Upper lobe of left lung (tissue), 6 donors: ENCODE measurements at regions not wholly inside any gene's neighbourhood (a gene's known extent, or its start where the extent isn't known, plus 50 kb on each side); places are given as distances from the start of the nearest gene placed in this dataset.
"Not testable (repeated sequence)": the region's sequence is repeated elsewhere in the genome, so short reads cannot be mapped to it uniquely, and the experiment has no call there.

Experiments
- ATAC-seq, 2 donors: fragments of 200-7000 bp; cut with Tn5 transposase; one replicate each; pipeline ENCODE4 v1.9.1; 2022; ENCODE audit warnings: mild to moderate bottlenecking in 2 of 2, moderate library complexity in 2 of 2; ENCODE audit not compliant: low FRiP score in 2 of 2
- DNase-seq, 2 donors: peaks; one replicate each; pipeline ENCODE4 v3.0.0-alpha.2; 2019 to 2020
- H3K27ac ChIP-seq, 4 donors: fragments of 200-600 bp; sonication (generic); one replicate each; pipeline ENCODE4 v1.5.1; 2016 to 2019
- H3K27me3 ChIP-seq, 4 donors: fragments of 200-600 bp; sonication (generic); one replicate each; pipeline ENCODE4 v1.5.1; 2017 to 2019
- H3K36me3 ChIP-seq, 4 donors: fragments of 200-600 bp; sonication (generic); one replicate each; pipeline ENCODE4 v1.5.1; 2016 to 2019
- H3K4me1 ChIP-seq, 4 donors: fragments of 200-600 bp; sonication (generic); one replicate each; pipeline ENCODE4 v1.5.1; 2018 to 2019
- H3K4me3 ChIP-seq, 4 donors: fragments of 200-600 bp; sonication (generic); one replicate each; pipeline ENCODE4 v1.5.1; 2017 to 2019; ENCODE audit warnings: mild to moderate bottlenecking in 2 of 4, moderate library complexity in 1 of 4
- H3K9me3 ChIP-seq, 4 donors: fragments of 200-600 bp; sonication (generic); one replicate each; pipeline ENCODE4 v1.5.1; 2018 to 2019
- CTCF ChIP-seq, 6 experiments: fragments of 450-650 bp in 4 of 6; fragments of 200-600 bp in 2 of 6; sonication (generic) in 2 of 6; IDR thresholded peaks; one replicate each; pipeline ENCODE4 v1.5.1; 2016 to 2019; ENCODE audit warnings: antibody characterized with exemption in 6 of 6
- EP300 ChIP-seq, 4 donors: sonication (generic); formaldehyde crosslinking; IDR thresholded peaks; one replicate each; pipeline ENCODE4 v1.5.1; 2017; ENCODE audit warnings: antibody characterized with exemption in 4 of 4, control low read depth in 2 of 4
- POLR2A ChIP-seq, 4 donors: fragments of 450-650 bp; IDR thresholded peaks; one replicate each; pipeline ENCODE4 v1.5.1; 2016 to 2017; ENCODE audit warnings: antibody characterized with exemption in 4 of 4, mild to moderate bottlenecking in 2 of 4
- POLR2AphosphoS5 ChIP-seq, 2 donors: sonication (generic); formaldehyde crosslinking; IDR thresholded peaks; one replicate each; pipeline ENCODE4 v1.5.1; 2017; ENCODE audit warnings: antibody characterized with exemption in 2 of 2
- WGBS, 2 donors: methylation state at CpG; one replicate each; pipeline ENCODE4 v1.1.5; 2017 to 2018; 5-methylcytosine and 5-hydroxymethylcytosine counted together
- donor health status: DM: no; HTN: no; CAD: no; lungs with moderate emphysema.
- donor health status: DM: no; HTN: yes; CAD: no; lungs with severe emphysema.

DNA sequence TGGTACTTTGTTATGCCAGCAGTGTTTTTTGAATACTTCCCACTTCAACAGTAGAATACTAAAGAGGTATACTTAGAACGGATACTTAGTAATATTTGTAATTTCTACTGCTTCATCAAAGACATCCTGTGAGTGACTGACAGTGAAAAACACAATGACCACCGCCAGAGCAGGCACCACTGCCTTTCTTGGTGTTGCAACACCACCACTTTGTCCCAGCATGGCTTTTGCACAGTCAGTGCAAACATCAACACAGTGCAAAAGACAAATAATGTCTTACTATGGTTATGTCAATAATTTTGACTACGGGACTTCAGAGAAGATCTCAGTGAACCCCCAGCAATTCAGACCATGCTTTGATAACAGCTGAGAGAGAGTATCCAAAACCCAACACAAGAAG is 220.5 kb downstream of the RBM26 start:
- WGBS, 2 donors, result 45 to 53% methylated on average over 3 of the region's 3 CpGs
- H3K27ac ChIP-seq, result no peak overlapping the region
- TF ChIP-seq POLR2A (IDR thresholded peaks at IDR 0.05), result no peak
- no peak for TF ChIP-seq EP300 (IDR thresholded peaks at IDR 0.05)
- TF ChIP-seq POLR2AphosphoS5 (IDR thresholded peaks at IDR 0.05), result no peak
- no peak for TF ChIP-seq CTCF (IDR thresholded peaks at IDR 0.05)

DNA sequence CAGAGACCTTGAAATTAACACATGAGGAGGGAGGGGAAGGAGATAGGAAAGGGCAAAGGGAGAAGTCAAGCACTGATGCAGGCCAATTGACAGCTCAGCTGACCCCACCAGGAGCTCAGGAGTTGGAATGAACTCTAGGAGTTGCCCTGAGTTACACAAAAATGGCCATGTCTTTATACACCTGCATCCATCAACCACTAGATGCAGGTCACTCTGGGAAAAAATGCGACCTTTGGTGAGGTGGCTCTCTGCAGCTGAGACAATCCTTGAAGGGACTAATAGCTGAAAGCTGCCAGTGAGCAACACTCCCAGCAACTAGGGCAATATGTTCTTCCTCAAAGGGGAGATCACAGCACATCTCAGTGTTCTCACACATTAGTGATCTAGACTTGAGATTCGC is 222.8 kb downstream of the RBM26 start:
- WGBS, 2 donors, result 89 to 98% methylated on average over 2 of the region's 2 CpGs
- no peak overlapping the region for H3K27ac ChIP-seq
- H3K27me3 ChIP-seq, result no peaks in the 10 kb centered on the region
- ATAC-seq, result no peak
- H3K4me1 ChIP-seq, result no peaks in the 10 kb centered on the region
- no peaks in the 10 kb centered on the region for H3K36me3 ChIP-seq
- H3K9me3 ChIP-seq, result no peaks in the 10 kb centered on the region
- no peak overlapping the region for H3K4me3 ChIP-seq
- DNase-seq, result no peak
- no peak for TF ChIP-seq EP300 (IDR thresholded peaks at IDR 0.05)

More for the DNA sequence above, 220.5 kb downstream of the RBM26 start:
- Histone ChIP-seq H3K36me3 (no peaks in the 10 kb centered on the region), H3K4me3 (no peak overlapping the region), H3K4me1 (no peaks in the 10 kb centered on the region), H3K27me3 (no peaks in the 10 kb centered on the region), H3K9me3 (no peaks in the 10 kb centered on the region)
- DNase-seq, result no peak
- ATAC-seq, result no peak

DNA sequence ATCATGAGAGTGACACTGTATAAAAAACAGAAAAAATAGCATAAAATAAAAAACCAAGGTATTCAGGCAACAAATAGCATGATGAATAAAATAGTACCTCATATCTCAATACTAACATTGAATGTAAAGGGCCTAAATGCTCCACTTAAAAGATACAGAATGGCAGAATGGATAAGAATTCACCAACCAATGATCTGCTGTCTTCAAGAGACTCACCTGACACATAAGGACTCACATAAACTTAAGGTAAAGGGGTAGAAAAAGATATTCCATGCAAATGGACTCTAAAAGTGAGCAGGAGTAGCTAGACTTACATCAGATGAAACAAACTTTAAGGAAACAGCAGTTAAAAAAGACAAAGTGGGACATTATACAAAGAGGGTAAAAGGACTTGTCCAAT is 232.4 kb downstream of the RBM26 start:
- not testable (repeated sequence) for H3K27ac ChIP-seq, H3K4me3 ChIP-seq, H3K36me3 ChIP-seq, DNase-seq, H3K27me3 ChIP-seq, H3K9me3 ChIP-seq, H3K4me1 ChIP-seq, ATAC-seq

DNA sequence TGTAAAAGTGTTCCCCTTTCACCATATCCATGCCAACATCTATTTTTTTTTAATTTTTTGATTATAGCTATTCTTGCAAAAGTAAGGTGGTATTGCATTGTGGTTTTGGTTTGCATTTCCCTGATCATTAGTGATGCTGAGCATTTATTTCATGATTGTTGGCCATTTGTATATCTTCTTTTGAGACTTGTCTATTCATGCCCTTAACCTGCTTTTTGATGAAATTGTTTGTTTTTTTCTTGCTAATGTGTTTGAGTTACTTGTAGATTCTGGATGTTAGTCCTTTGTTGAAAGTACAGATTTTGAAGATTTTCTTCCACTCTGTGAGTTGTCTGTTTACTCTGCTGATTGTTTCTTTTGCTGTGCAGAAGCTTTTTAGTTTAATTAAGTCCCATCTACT is 233.1 kb downstream of the RBM26 start:
- H3K27me3 ChIP-seq, H3K27ac ChIP-seq, ATAC-seq, H3K4me3 ChIP-seq, DNase-seq, H3K4me1 ChIP-seq, H3K9me3 ChIP-seq, H3K36me3 ChIP-seq: not testable (repeated sequence)

DNA sequence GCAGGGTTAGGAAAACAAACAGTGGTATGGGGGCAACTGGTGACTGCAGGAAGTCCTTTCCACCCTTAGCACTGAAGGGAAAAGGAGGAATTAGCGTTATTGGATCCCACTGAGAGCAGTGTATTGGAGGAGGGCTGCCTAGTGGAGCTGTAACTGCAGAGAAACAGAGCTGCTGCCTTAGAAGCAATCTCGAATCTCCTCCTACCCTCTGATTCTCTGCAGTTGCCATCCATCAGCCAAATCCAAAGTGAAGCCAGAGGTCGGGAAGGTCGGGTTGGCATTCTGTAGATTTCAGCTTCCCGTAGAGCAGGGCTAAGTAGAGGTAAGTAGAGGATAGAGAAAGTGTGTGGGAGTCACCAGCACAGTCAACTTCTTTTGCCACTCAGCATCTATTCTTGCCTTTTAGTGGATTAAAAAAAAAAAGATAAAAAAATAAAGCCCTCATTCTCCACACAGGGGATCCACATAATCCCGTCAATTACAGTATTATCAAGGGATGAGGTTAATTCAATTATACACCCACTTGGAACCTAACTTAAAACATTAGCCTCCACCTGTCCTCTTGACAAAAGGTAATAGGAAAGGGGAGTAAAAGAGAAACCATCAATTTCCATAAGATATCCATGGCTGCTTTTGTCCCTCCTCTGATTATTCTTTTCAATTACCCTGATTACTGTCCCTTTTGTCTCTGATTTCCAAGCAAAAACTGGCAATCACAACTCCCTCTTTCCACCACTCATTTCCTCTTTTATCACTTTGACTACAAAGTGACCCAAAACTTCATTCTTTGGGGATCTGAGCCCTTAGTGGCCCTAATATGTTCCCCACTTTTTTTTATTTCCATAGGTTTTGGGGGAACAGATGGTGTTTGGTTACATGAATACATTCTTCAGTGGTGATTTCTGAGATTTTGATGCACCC is 234.7 kb downstream of the RBM26 start:
- H3K36me3 ChIP-seq, result no peaks in the 10 kb centered on the region
- WGBS, 2 donors, result 36 to 46% methylated on average over 6 of the region's 6 CpGs
- DNase-seq (no peak), ATAC-seq (no peak)
- no peak overlapping the region for H3K4me3 ChIP-seq
- H3K27me3 ChIP-seq, result no peaks in the 10 kb centered on the region
- no peaks in the 10 kb centered on the region for H3K4me1 ChIP-seq
- no peak overlapping the region for H3K27ac ChIP-seq
- peaks cover 0 to 4% (median 1%) of the 10 kb centered on the region in 4 donors for H3K9me3 ChIP-seq
- TF ChIP-seq CTCF (IDR thresholded peaks at IDR 0.05) (no peak), EP300 (IDR thresholded peaks at IDR 0.05) (no peak), POLR2A (IDR thresholded peaks at IDR 0.05) (no peak), POLR2AphosphoS5 (IDR thresholded peaks at IDR 0.05) (no peak)

DNA sequence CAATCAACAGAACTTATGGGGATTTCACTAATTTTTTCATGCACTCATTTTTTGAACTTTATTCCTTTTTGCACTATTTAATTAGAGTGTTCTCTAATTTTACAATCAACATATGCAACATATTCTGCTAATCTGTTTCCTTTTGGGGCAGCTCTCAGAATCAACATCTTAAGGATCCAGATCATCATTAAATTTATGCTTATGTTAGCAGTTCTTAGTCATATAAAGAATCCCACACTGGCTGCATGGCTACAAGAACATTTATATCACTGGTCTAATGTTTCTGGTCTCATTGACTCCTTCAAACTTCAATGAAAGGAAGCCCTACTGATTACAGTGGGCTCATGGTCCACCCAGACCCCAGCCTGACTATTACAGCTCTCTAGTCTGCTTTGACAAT is 245.2 kb downstream of the RBM26 start:
- ATAC-seq (no peak), DNase-seq (no peak)
- H3K4me3 ChIP-seq, result no peak overlapping the region
- no peaks in the 10 kb centered on the region for H3K4me1 ChIP-seq
- no peak overlapping the region for H3K27ac ChIP-seq
- H3K27me3 ChIP-seq, result no peaks in the 10 kb centered on the region
- no peaks in the 10 kb centered on the region for H3K9me3 ChIP-seq
- H3K36me3 ChIP-seq, result no peaks in the 10 kb centered on the region
- TF ChIP-seq POLR2A (IDR thresholded peaks at IDR 0.05) (no peak), POLR2AphosphoS5 (IDR thresholded peaks at IDR 0.05) (no peak), CTCF (IDR thresholded peaks at IDR 0.05) (no peak), EP300 (IDR thresholded peaks at IDR 0.05) (no peak)
